Mucosa of descending colon (tissue), 3 donors: ENCODE measurements at regions not wholly inside any gene's neighbourhood (a gene's known extent, or its start where the extent isn't known, plus 50 kb on each side); places are given as distances from the start of the nearest gene placed in this dataset.

Experiments
- ATAC-seq: fragments of 200-7000 bp; cut with Tn5 transposase; one replicate; pipeline ENCODE4 v1.9.1; 2020; ENCODE audit warnings: mild to moderate bottlenecking, moderate library complexity
- DNase-seq, 3 donors: peaks; one replicate each; pipeline ENCODE4 v3.0.0-alpha.2; 2020
- H3K36me3 ChIP-seq: fragments of 200-600 bp; one replicate; pipeline ENCODE4 v1.8.0; 2021; ENCODE audit warnings: low read depth, mild to moderate bottlenecking
- H3K4me1 ChIP-seq: fragments of 200-600 bp; one replicate; pipeline ENCODE4 v1.8.0; 2021; ENCODE audit warnings: low read depth, mild to moderate bottlenecking
- H3K4me3 ChIP-seq: fragments of 200-600 bp; one replicate; pipeline ENCODE4 v1.8.0; 2021; ENCODE audit warnings: mild to moderate bottlenecking
- H3K9me3 ChIP-seq: fragments of 200-600 bp; one replicate; pipeline ENCODE4 v1.8.0; 2021; ENCODE audit warnings: mild to moderate bottlenecking
- CTCF ChIP-seq: fragments of 200-600 bp; IDR thresholded peaks from one replicate; pipeline ENCODE4 v1.8.0; 2022; ENCODE audit warnings: antibody characterized with exemption, mild to moderate bottlenecking
- intact Hi-C, 2 donors: fragments of 100-400 bp; cut with DNase I in 1 of 2; cut with micrococcal nuclease in 1 of 2; formaldehyde crosslinking; loops; one replicate each; pipeline versions ENCODE4 v1.11.0 to v1.11.1; 2022; cut with DNase I, micrococcal nuclease
- donor health status: DM: no; HTN: no; CAD: no; lungs with moderate emphysema.
- donor health status: DM: no; HTN: no; CAD: no.
- donor health status: DM: no; HTN: yes; CAD: no.

- DNase-seq = no peak
- Histone ChIP-seq H3K9me3 (no peaks in the 10 kb centered on the region), H3K36me3 (no peaks in the 10 kb centered on the region), H3K4me3 (no peak overlapping the region), H3K4me1 (no peaks in the 10 kb centered on the region)
- intact Hi-C loops = no loop called here
- TF ChIP-seq CTCF = no peak
- no peak for ATAC-seq
Observed at GRCh38 chr12:19794116-19794515, 354.8 kb downstream of the AEBP2 start.

- no peak overlapping the region for H3K4me3 ChIP-seq
- H3K9me3 ChIP-seq = no peaks in the 10 kb centered on the region
- DNase-seq = no peak
Observed at GRCh38 chr12:19799216-19799615, 359.9 kb downstream of the AEBP2 start.

GRCh38 chr12:19799895-19800602 is 360.8 kb downstream of the AEBP2 start:
- Histone ChIP-seq H3K36me3 (no peaks in the 10 kb centered on the region), H3K4me1 (no peaks in the 10 kb centered on the region), H3K9me3 (no peaks in the 10 kb centered on the region), H3K4me3 (no peak overlapping the region)
- DNase-seq = no peak
- ATAC-seq = no peak
- TF ChIP-seq CTCF = no peak
- intact Hi-C loops = no loop called here

More at GRCh38 chr12:19799216-19799615, 359.9 kb downstream of the AEBP2 start:
- no peaks in the 10 kb centered on the region for H3K4me1 ChIP-seq
- no peak for TF ChIP-seq CTCF
- intact Hi-C loops = no loop called here
- ATAC-seq = no peak
- no peaks in the 10 kb centered on the region for H3K36me3 ChIP-seq

GRCh38 chr12:19800884-19801283 is 361.6 kb downstream of the AEBP2 start:
- intact Hi-C loops = no loop called here
- H3K9me3 ChIP-seq = no peaks in the 10 kb centered on the region
- TF ChIP-seq CTCF = no peak
- no peaks in the 10 kb centered on the region for H3K36me3 ChIP-seq
- H3K4me1 ChIP-seq = no peaks in the 10 kb centered on the region
- ATAC-seq (no peak), DNase-seq (no peak)
- no peak overlapping the region for H3K4me3 ChIP-seq

- no peak for TF ChIP-seq CTCF
Observed at GRCh38 chr12:19801941-19802340, 362.6 kb downstream of the AEBP2 start.

GRCh38 chr12:19802915-19803314 is 363.6 kb downstream of the AEBP2 start:
- ATAC-seq (no peak), DNase-seq (no peak)
- intact Hi-C loops = no loop called here
- TF ChIP-seq CTCF = no peak
- Histone ChIP-seq H3K4me1 (no peaks in the 10 kb centered on the region), H3K4me3 (no peak overlapping the region), H3K9me3 (no peaks in the 10 kb centered on the region), H3K36me3 (no peaks in the 10 kb centered on the region)

More at GRCh38 chr12:19801941-19802340, 362.6 kb downstream of the AEBP2 start:
- intact Hi-C loops = no loop called here
- ATAC-seq (no peak), DNase-seq (no peak)
- Histone ChIP-seq H3K4me3 (no peak overlapping the region), H3K4me1 (no peaks in the 10 kb centered on the region), H3K9me3 (no peaks in the 10 kb centered on the region), H3K36me3 (no peaks in the 10 kb centered on the region)
